ENCODE measurements at regions not wholly inside any gene's neighbourhood (a gene's known extent, or its start where the extent isn't known, plus 50 kb on each side); places are given as distances from the start of the nearest gene placed in this dataset.

DNA sequence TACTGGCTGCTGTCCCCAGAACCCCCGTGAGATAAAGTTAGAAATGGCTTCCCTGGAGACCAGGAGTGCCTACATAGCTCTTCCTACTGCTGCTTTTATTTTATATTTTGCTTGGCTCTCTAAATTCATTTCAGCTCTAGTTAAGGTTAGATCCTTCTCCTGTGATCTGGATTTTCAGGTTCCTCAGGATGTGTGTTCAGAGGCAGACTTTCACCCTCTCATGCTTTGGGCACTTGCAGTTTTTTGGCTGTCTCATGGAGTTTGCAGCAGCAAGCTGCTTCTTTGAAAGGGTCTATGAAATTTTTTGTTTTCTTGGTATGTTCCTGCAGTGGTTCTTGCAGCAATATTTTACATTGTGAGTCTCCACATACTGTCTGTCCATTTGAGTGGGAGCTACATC is 93.3 kb downstream of the ATP23 start:
- Histone ChIP-seq H3K4me3 (no peak overlapping the region), H3K27ac (no peak overlapping the region), H3K4me1 (no peaks in the 10 kb centered on the region), H3K9me3 (peaks cover 2 to 90% (median 70%) of the 10 kb centered on the region in 8 donors), H3K36me3 (no peaks in the 10 kb centered on the region), H3K27me3 (replicated peaks in 1 of 7) (no peaks in the 10 kb centered on the region)
- WGBS, 5 donors: 0 to 62% (median 41%) methylated on average over 1 of the region's 1 CpG
- TF ChIP-seq POLR2A (IDR thresholded peaks at IDR 0.05) (no peak), POLR2AphosphoS5 (IDR thresholded peaks at IDR 0.05) (no peak)
- intact Hi-C loops (cut with DNase I; ENCODE audit: low total_unique reads): no loop called here
- no peak for DNase-seq

DNA sequence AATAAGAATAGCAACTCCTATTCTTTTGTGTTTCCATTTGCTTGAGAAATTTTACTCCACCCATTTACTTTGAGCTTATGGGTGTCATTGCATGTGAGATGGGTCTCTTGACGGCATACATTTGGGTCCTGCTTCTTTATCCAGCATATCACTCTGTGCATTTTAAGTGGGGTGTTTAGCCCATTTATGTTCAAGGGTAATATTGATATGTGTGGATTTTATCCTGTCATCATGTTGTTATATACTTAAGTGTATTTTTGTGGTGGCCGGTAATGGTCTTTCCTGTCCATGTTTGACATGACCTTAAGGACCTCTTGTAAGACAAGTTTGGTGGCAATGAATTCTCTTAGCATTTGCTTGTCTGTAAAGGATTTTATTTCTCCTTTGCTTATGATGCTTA is 100.1 kb downstream of the ATP23 start:
- TF ChIP-seq POLR2AphosphoS5 (IDR thresholded peaks at IDR 0.05) (no peak), POLR2A (IDR thresholded peaks at IDR 0.05) (no peak)
- TF ChIP-seq, protein P1, sequence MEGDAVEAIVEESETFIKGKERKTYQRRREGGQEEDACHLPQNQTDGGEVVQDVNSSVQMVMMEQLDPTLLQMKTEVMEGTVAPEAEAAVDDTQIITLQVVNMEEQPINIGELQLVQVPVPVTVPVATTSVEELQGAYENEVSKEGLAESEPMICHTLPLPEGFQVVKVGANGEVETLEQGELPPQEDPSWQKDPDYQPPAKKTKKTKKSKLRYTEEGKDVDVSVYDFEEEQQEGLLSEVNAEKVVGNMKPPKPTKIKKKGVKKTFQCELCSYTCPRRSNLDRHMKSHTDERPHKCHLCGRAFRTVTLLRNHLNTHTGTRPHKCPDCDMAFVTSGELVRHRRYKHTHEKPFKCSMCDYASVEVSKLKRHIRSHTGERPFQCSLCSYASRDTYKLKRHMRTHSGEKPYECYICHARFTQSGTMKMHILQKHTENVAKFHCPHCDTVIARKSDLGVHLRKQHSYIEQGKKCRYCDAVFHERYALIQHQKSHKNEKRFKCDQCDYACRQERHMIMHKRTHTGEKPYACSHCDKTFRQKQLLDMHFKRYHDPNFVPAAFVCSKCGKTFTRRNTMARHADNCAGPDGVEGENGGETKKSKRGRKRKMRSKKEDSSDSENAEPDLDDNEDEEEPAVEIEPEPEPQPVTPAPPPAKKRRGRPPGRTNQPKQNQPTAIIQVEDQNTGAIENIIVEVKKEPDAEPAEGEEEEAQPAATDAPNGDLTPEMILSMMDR (IDR thresholded peaks at IDR 0.05 in 8 of 11, conservative IDR thresholded peaks at IDR 0.05 in 3 of 11): no peak
- 89 to 97% (median 92%) methylated on average over 2 of the region's 2 CpGs for WGBS, 5 donors
- H3K9me3 ChIP-seq: peaks cover 0 to 64% (median 38%) of the 10 kb centered on the region in 8 donors
- intact Hi-C loops (cut with DNase I; ENCODE audit: low total_unique reads): no loop called here
- H3K4me3 ChIP-seq: no peak overlapping the region
- no peaks in the 10 kb centered on the region for H3K36me3 ChIP-seq
- no peak overlapping the region for H3K27ac ChIP-seq
- H3K27me3 ChIP-seq (replicated peaks in 1 of 7): peaks cover 0 to 8% (median 0%) of the 10 kb centered on the region in 7 donors
- no peak for DNase-seq
- no peaks in the 10 kb centered on the region for H3K4me1 ChIP-seq

DNA sequence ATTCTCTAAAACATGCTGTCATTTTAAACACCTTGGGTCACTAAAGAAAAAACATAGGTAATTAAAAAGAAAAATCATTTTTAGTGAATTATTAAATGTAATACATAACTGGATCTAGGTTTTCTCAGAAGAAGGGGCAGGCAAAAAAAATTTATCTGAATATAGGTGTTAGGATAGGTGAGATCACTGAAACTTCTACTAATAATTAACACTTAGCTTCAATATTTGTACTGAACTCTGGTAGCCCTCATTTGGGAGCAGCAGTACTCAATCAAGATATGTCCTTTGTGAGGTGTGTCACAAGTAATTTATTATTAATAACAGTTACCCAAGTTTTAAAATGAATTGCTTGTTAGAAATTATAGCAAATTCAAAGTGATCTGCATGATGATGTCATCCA is 103.6 kb downstream of the ATP23 start:
- intact Hi-C loops (cut with DNase I; ENCODE audit: low total_unique reads): no loop called here
- H3K4me1 ChIP-seq: no peaks in the 10 kb centered on the region

DNA sequence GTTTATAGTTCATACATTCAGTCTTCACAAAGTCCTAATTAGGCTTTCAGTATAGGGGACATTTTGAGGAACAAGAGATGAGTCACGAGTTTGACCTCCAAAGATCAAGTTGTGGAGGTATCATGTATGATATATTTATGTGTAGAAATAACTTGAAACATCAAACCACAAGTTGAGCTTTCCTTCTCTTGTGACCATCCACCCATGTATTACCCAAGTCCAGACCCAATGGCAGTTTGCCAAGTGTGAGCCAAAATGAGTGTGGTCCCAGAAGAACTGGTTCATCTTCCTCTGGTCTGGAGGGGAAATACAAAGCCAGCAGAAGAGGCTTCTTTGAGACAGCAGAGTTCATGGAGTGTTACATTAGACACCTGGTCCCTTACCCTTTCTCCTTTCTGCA is 104.9 kb downstream of the ATP23 start:
- 31 to 66% (median 57%) methylated on average over 1 of the region's 1 CpG for WGBS, 5 donors
- Histone ChIP-seq H3K36me3 (no peaks in the 10 kb centered on the region), H3K4me1 (no peaks in the 10 kb centered on the region), H3K9me3 (peaks cover 0 to 38% (median 18%) of the 10 kb centered on the region in 8 donors), H3K27ac (no peak overlapping the region), H3K4me3 (no peak overlapping the region), H3K27me3 (replicated peaks in 1 of 7) (peaks cover 0 to 10% (median 0%) of the 10 kb centered on the region in 7 donors)
- TF ChIP-seq, protein P1 (IDR thresholded peaks at IDR 0.05 in 8 of 11, conservative IDR thresholded peaks at IDR 0.05 in 3 of 11): no peak
- TF ChIP-seq POLR2AphosphoS5 (IDR thresholded peaks at IDR 0.05) (no peak), POLR2A (IDR thresholded peaks at IDR 0.05) (no peak)
- DNase-seq: no peak
- intact Hi-C loops (cut with DNase I; ENCODE audit: low total_unique reads): no loop called here

More for the DNA sequence above, 103.6 kb downstream of the ATP23 start:
- Histone ChIP-seq H3K9me3 (peaks cover 0 to 36% (median 20%) of the 10 kb centered on the region in 8 donors), H3K27ac (no peak overlapping the region), H3K36me3 (no peaks in the 10 kb centered on the region), H3K4me3 (no peak overlapping the region), H3K27me3 (replicated peaks in 1 of 7) (peaks cover 0 to 10% (median 0%) of the 10 kb centered on the region in 7 donors)
- no peak for DNase-seq
- no peak for TF ChIP-seq POLR2AphosphoS5 (IDR thresholded peaks at IDR 0.05)
- TF ChIP-seq POLR2A (IDR thresholded peaks at IDR 0.05): no peak
- TF ChIP-seq, protein P1 (IDR thresholded peaks at IDR 0.05 in 8 of 11, conservative IDR thresholded peaks at IDR 0.05 in 3 of 11): no peak

GRCh38 chr12:58051378-58051777 is 110.0 kb downstream of the ATP23 start:
- WGBS, 5 donors: 0 to 97% (median 33%) methylated on average over 1 of the region's 1 CpG
- Histone ChIP-seq H3K27ac (no peak overlapping the region), H3K9me3 (peaks cover 2 to 36% (median 21%) of the 10 kb centered on the region in 8 donors), H3K36me3 (no peaks in the 10 kb centered on the region), H3K27me3 (replicated peaks in 1 of 7) (peaks cover 0 to 5% (median 0%) of the 10 kb centered on the region in 7 donors), H3K4me3 (no peak overlapping the region), H3K4me1 (no peaks in the 10 kb centered on the region)
- no peak for DNase-seq
- intact Hi-C loops (cut with DNase I; ENCODE audit: low total_unique reads): no loop called here
- TF ChIP-seq POLR2A (IDR thresholded peaks at IDR 0.05): no peak
- no peak for TF ChIP-seq POLR2AphosphoS5 (IDR thresholded peaks at IDR 0.05)
- TF ChIP-seq, protein P1 (IDR thresholded peaks at IDR 0.05 in 8 of 11, conservative IDR thresholded peaks at IDR 0.05 in 3 of 11): no peak

Data from spleen (tissue), 11 donors.